Endothelial cell of umbilical vein (primary cell): ENCODE measurements at regions not wholly inside any gene's neighbourhood (a gene's known extent, or its start where the extent isn't known, plus 50 kb on each side); places are given as distances from the start of the nearest gene placed in this dataset.
"Not testable (repeated sequence)": the region's sequence is repeated elsewhere in the genome, so short reads cannot be mapped to it uniquely, and the experiment has no call there.

Source experiments
- CTCF ChIP-seq, 2 donors: IDR thresholded peaks; 1 replicate in 1 of 2; 2 replicates in 1 of 2; pipeline ENCODE4 v1.5.1; 2011; ENCODE audit warnings: low read length in 2 of 2, mild to moderate bottlenecking in 2 of 2, moderate library complexity in 2 of 2, control low read depth in 1 of 2, inconsistent platforms in 1 of 2, low read depth in 1 of 2; ENCODE audit not compliant: insufficient read depth in 1 of 2; ENCODE audit errors: extremely low read depth in 1 of 2
- EZH2 ChIP-seq: IDR thresholded peaks from 2 replicates; pipeline ENCODE4 v1.6.1; 2012; ENCODE audit warnings: borderline replicate concordance, low read depth, mild to moderate bottlenecking, moderate library complexity, low read length, inconsistent platforms; ENCODE audit not compliant: severe bottlenecking
- FOS ChIP-seq: IDR thresholded peaks from 2 replicates; pipeline ENCODE4 v1.6.1; 2011; ENCODE audit warnings: mild to moderate bottlenecking, low read length, moderate library complexity, borderline replicate concordance; ENCODE audit not compliant: insufficient read depth
- GATA2 ChIP-seq: IDR thresholded peaks from 2 replicates; pipeline ENCODE4 v1.7.0; 2011; ENCODE audit warnings: low read depth, mild to moderate bottlenecking, moderate library complexity, mixed read lengths, low read length; ENCODE audit not compliant: insufficient read length, insufficient read depth
- JUN ChIP-seq: IDR thresholded peaks from 2 replicates; pipeline ENCODE4 v1.6.1; 2011; ENCODE audit warnings: borderline replicate concordance, low read depth; ENCODE audit not compliant: insufficient read length, insufficient read depth
- MAX ChIP-seq: IDR thresholded peaks from 2 replicates; pipeline ENCODE4 v1.6.1; 2011; ENCODE audit not compliant: insufficient read depth, insufficient read length
- MYC ChIP-seq: IDR thresholded peaks from one replicate; pipeline ENCODE4 v1.6.1; 2011; ENCODE audit warnings: mild to moderate bottlenecking, low read depth, low read length
- POLR2A ChIP-seq: IDR thresholded peaks from 2 replicates; pipeline ENCODE4 v1.6.1; 2012; ENCODE audit warnings: low read depth, mild to moderate bottlenecking, control low read depth, low read length
- POLR2AphosphoS5 ChIP-seq: IDR thresholded peaks from 2 replicates; pipeline ENCODE4 v1.6.1; 2012; ENCODE audit warnings: low read depth, mild to moderate bottlenecking, control low read depth, low read length, moderate library complexity; ENCODE audit not compliant: insufficient read depth

GRCh38 chr11:110843053-110843452 lies 130.8 kb upstream of the ARHGAP20 start:
- TF ChIP-seq POLR2A; CTCF (IDR thresholded peaks at IDR 0.05; ENCODE audit: extremely low read depth in 1 of 2, insufficient read depth in 1 of 2, low read depth in 1 of 2, low read length in 2 of 2); MAX; EZH2; FOS; JUN; POLR2AphosphoS5; MYC; GATA2: not testable (repeated sequence)
